Fibroblast of lung (primary cell): ENCODE measurements at regions not wholly inside any gene's neighbourhood (a gene's known extent, or its start where the extent isn't known, plus 50 kb on each side); places are given as distances from the start of the nearest gene placed in this dataset.

Experiments used
- DNase-seq, 2 donors: peaks; one replicate each; pipeline versions ENCODE4 v3.0.0 to v3.0.0-alpha.2; 2010; ENCODE audit warnings: low read depth in 2 of 2
- H2AFZ ChIP-seq: 2 replicates; pipeline ENCODE4 v1.5.1; 2012; ENCODE audit warnings: low read length, control low read depth, inconsistent platforms
- H3K27ac ChIP-seq: 2 replicates; pipeline ENCODE4 v1.5.1; 2011; ENCODE audit warnings: low read length, control low read depth; ENCODE audit not compliant: insufficient read depth
- H3K27me3 ChIP-seq: 2 replicates; pipeline ENCODE4 v1.5.1; 2011; ENCODE audit warnings: mild to moderate bottlenecking, low read length; ENCODE audit not compliant: control insufficient read depth, insufficient read depth
- H3K36me3 ChIP-seq: 2 replicates; pipeline ENCODE4 v1.5.1; 2011; ENCODE audit warnings: low read length; ENCODE audit not compliant: control insufficient read depth, insufficient read depth
- H3K4me1 ChIP-seq: 2 replicates; pipeline ENCODE4 v1.5.1; 2011; ENCODE audit warnings: low read length; ENCODE audit not compliant: control insufficient read depth, insufficient read depth; ENCODE audit errors: extremely low read depth
- H3K4me2 ChIP-seq: 2 replicates; pipeline ENCODE4 v1.5.1; 2011; ENCODE audit warnings: low read length, control low read depth; ENCODE audit not compliant: insufficient read depth; ENCODE audit errors: extremely low read depth
- H3K4me3 ChIP-seq, 4 experiments: fragments of 200-600 bp in 1 of 4; sonication (generic) in 1 of 4; replicated peaks in 1 of 4; 2 replicates each; pipeline ENCODE4 v1.5.1; 2011 to 2016; ENCODE audit warnings: low read length in 4 of 4, low read depth in 3 of 4, mild to moderate bottlenecking in 3 of 4, control low read depth in 2 of 4, inconsistent platforms in 1 of 4, mixed read lengths in 1 of 4; ENCODE audit not compliant: insufficient read depth in 1 of 4; ENCODE audit errors: control extremely low read depth in 1 of 4
- H3K79me2 ChIP-seq: 2 replicates; pipeline ENCODE4 v1.5.1; 2012; ENCODE audit warnings: mild to moderate bottlenecking, low read length, inconsistent platforms; ENCODE audit not compliant: control insufficient read depth, insufficient read depth
- H3K9ac ChIP-seq: 2 replicates; pipeline ENCODE4 v1.5.1; 2011; ENCODE audit warnings: mild to moderate bottlenecking, low read length, control low read depth; ENCODE audit not compliant: insufficient read depth
- H3K9me3 ChIP-seq: 2 replicates; pipeline ENCODE4 v1.5.1; 2012; ENCODE audit warnings: low read depth, low read length; ENCODE audit not compliant: control insufficient read depth, insufficient read depth
- H4K20me1 ChIP-seq: 2 replicates; pipeline ENCODE4 v1.5.1; 2011; ENCODE audit warnings: low read length; ENCODE audit not compliant: control insufficient read depth, insufficient read depth; ENCODE audit errors: extremely low read depth
- CTCF ChIP-seq, 2 donors: IDR thresholded peaks in 1 of 2; conservative IDR thresholded peaks in 1 of 2; 1 replicate in 1 of 2; 2 replicates in 1 of 2; pipeline ENCODE4 v1.5.1; 2011 to 2012; ENCODE audit warnings: low read length in 2 of 2, control low read depth in 1 of 2, inconsistent platforms in 1 of 2, low read depth in 1 of 2, mild to moderate bottlenecking in 1 of 2
- EZH2 ChIP-seq: IDR thresholded peaks from 2 replicates; pipeline ENCODE4 v1.5.1; 2012; ENCODE audit warnings: low read length, control low read depth, mild to moderate bottlenecking; ENCODE audit errors: missing control alignments

- Histone ChIP-seq H3K9ac (no peak overlapping the region), H3K4me1 (no peaks in the 10 kb centered on the region), H3K27ac (no peak overlapping the region), H3K4me3 (no peak overlapping the region), H3K36me3 (no peaks in the 10 kb centered on the region), H3K79me2 (no peaks in the 10 kb centered on the region), H3K27me3 (no peaks in the 10 kb centered on the region), H3K4me2 (no peak overlapping the region), H2AFZ (no peak overlapping the region), H4K20me1 (no peaks in the 10 kb centered on the region), H3K9me3 (no peaks in the 10 kb centered on the region)
- DNase-seq = no peak
- TF ChIP-seq EZH2 (no peak), CTCF (conservative IDR thresholded peaks at IDR 0.05 in 1 of 2, IDR thresholded peaks at IDR 0.05 in 1 of 2; ENCODE audit: low read depth in 1 of 2, low read length in 2 of 2) (no peak)
These were observed 581.0 kb upstream of the CHORDC1 start for GRCh38 chr11:90803831-90804230.

- no peak for DNase-seq
- Histone ChIP-seq H3K27ac (no peak overlapping the region), H3K9me3 (no peaks in the 10 kb centered on the region), H3K4me2 (no peak overlapping the region), H3K27me3 (no peaks in the 10 kb centered on the region), H2AFZ (no peak overlapping the region), H3K36me3 (no peaks in the 10 kb centered on the region), H3K9ac (no peak overlapping the region), H3K79me2 (no peaks in the 10 kb centered on the region), H3K4me3 (no peak overlapping the region), H3K4me1 (no peaks in the 10 kb centered on the region), H4K20me1 (no peaks in the 10 kb centered on the region)
- TF ChIP-seq CTCF (conservative IDR thresholded peaks at IDR 0.05 in 1 of 2, IDR thresholded peaks at IDR 0.05 in 1 of 2; ENCODE audit: low read depth in 1 of 2, low read length in 2 of 2) (no peak), EZH2 (no peak)
These were observed 580.5 kb upstream of the CHORDC1 start for GRCh38 chr11:90803366-90803765.

- Histone ChIP-seq H3K27me3 (no peaks in the 10 kb centered on the region), H3K9me3 (no peaks in the 10 kb centered on the region), H3K4me3 (no peak overlapping the region), H3K4me1 (no peaks in the 10 kb centered on the region), H2AFZ (no peak overlapping the region), H3K36me3 (no peaks in the 10 kb centered on the region), H4K20me1 (no peaks in the 10 kb centered on the region), H3K27ac (no peak overlapping the region), H3K9ac (no peak overlapping the region), H3K79me2 (no peaks in the 10 kb centered on the region), H3K4me2 (no peak overlapping the region)
- DNase-seq = no peak
- TF ChIP-seq CTCF (conservative IDR thresholded peaks at IDR 0.05 in 1 of 2, IDR thresholded peaks at IDR 0.05 in 1 of 2; ENCODE audit: low read depth in 1 of 2, low read length in 2 of 2) (no peak), EZH2 (no peak)
These were observed 575.9 kb upstream of the CHORDC1 start for GRCh38 chr11:90798769-90799168.
